WERI-Rb-1 (cell line): ENCODE measurements at regions not wholly inside any gene's neighbourhood (a gene's known extent, or its start where the extent isn't known, plus 50 kb on each side); places are given as distances from the start of the nearest gene placed in this dataset.
"Not testable (repeated sequence)": the region's sequence is repeated elsewhere in the genome, so short reads cannot be mapped to it uniquely, and the experiment has no call there.

Source experiments
- DNase-seq: peaks from one replicate; pipeline ENCODE4 v3.0.0-alpha.2; 2020
- H3K27ac ChIP-seq: fragments of 250-450 bp; sonication (Bioruptor Pico); 2 replicates; pipeline ENCODE4 v1.5.1; 2020; ENCODE audit warnings: mild to moderate bottlenecking, moderate library complexity
- H3K27me3 ChIP-seq: fragments of 250-450 bp; sonication (Bioruptor Pico); 2 replicates; pipeline ENCODE4 v1.5.1; 2021; ENCODE audit warnings: mild to moderate bottlenecking, low read depth, moderate library complexity; ENCODE audit not compliant: insufficient read depth, severe bottlenecking
- H3K36me3 ChIP-seq: fragments of 250-450 bp; sonication (Bioruptor Pico); 2 replicates; pipeline ENCODE4 v1.5.1; 2020; ENCODE audit warnings: mild to moderate bottlenecking, moderate library complexity
- H3K4me3 ChIP-seq: 2 replicates; pipeline ENCODE4 v1.5.1; 2011; ENCODE audit warnings: low read depth, mild to moderate bottlenecking, control low read depth, low read length
- H3K9me3 ChIP-seq: fragments of 250-450 bp; sonication (Bioruptor Pico); 2 replicates; pipeline ENCODE4 v1.5.1; 2021; ENCODE audit warnings: mild to moderate bottlenecking, moderate library complexity; ENCODE audit not compliant: severe bottlenecking
- CTCF ChIP-seq: IDR thresholded peaks from 2 replicates; pipeline ENCODE4 v1.5.1; 2011; ENCODE audit warnings: low read depth, mild to moderate bottlenecking, control low read depth, inconsistent platforms, low read length

GRCh38 chr5:63029891-63030290, 451.3 kb downstream of the LRRC70 start:
- H3K4me3 ChIP-seq: no peak overlapping the region
- no peaks in the 10 kb centered on the region for H3K36me3 ChIP-seq
- H3K27me3 ChIP-seq: no peaks in the 10 kb centered on the region
- TF ChIP-seq CTCF: no peak
- no peak overlapping the region for H3K27ac ChIP-seq
- DNase-seq: no peak
- peaks cover 14% of the 10 kb centered on the region for H3K9me3 ChIP-seq

GRCh38 chr5:63025679-63026078, 447.1 kb downstream of the LRRC70 start:
- Histone ChIP-seq H3K27me3 (no peaks in the 10 kb centered on the region), H3K27ac (no peak overlapping the region), H3K36me3 (no peaks in the 10 kb centered on the region), H3K9me3 (no peaks in the 10 kb centered on the region), H3K4me3 (no peak overlapping the region)
- no peak for DNase-seq
- no peak for TF ChIP-seq CTCF

GRCh38 chr5:63022403-63022802, 443.8 kb downstream of the LRRC70 start:
- TF ChIP-seq CTCF: no peak
- no peak overlapping the region for H3K4me3 ChIP-seq
- no peak for DNase-seq
- H3K27me3 ChIP-seq: no peaks in the 10 kb centered on the region
- no peaks in the 10 kb centered on the region for H3K9me3 ChIP-seq
- H3K27ac ChIP-seq: no peak overlapping the region
- no peaks in the 10 kb centered on the region for H3K36me3 ChIP-seq

- H3K36me3 ChIP-seq: no peaks in the 10 kb centered on the region
- H3K27me3 ChIP-seq: no peaks in the 10 kb centered on the region
- H3K27ac ChIP-seq: no peak overlapping the region
- peaks cover 4% of the 10 kb centered on the region for H3K9me3 ChIP-seq
- no peak for DNase-seq
- no peak overlapping the region for H3K4me3 ChIP-seq
- TF ChIP-seq CTCF: no peak
Observed at GRCh38 chr5:63011158-63011557, 432.5 kb downstream of the LRRC70 start.

- no peak for DNase-seq
- no peak overlapping the region for H3K4me3 ChIP-seq
- no peaks in the 10 kb centered on the region for H3K27me3 ChIP-seq
- TF ChIP-seq CTCF: no peak
- peaks cover 4% of the 10 kb centered on the region for H3K9me3 ChIP-seq
- H3K27ac ChIP-seq: no peak overlapping the region
- no peaks in the 10 kb centered on the region for H3K36me3 ChIP-seq
Observed at GRCh38 chr5:63008195-63008594, 429.6 kb downstream of the LRRC70 start.

- H3K36me3 ChIP-seq, H3K27ac ChIP-seq, H3K27me3 ChIP-seq, H3K9me3 ChIP-seq, H3K4me3 ChIP-seq, DNase-seq: not testable (repeated sequence)
Observed at GRCh38 chr5:62994842-62995241, 416.2 kb downstream of the LRRC70 start.
